ENCODE measurements at regions not wholly inside any gene's neighbourhood (a gene's known extent, or its start where the extent isn't known, plus 50 kb on each side); places are given as distances from the start of the nearest gene placed in this dataset.

DNA sequence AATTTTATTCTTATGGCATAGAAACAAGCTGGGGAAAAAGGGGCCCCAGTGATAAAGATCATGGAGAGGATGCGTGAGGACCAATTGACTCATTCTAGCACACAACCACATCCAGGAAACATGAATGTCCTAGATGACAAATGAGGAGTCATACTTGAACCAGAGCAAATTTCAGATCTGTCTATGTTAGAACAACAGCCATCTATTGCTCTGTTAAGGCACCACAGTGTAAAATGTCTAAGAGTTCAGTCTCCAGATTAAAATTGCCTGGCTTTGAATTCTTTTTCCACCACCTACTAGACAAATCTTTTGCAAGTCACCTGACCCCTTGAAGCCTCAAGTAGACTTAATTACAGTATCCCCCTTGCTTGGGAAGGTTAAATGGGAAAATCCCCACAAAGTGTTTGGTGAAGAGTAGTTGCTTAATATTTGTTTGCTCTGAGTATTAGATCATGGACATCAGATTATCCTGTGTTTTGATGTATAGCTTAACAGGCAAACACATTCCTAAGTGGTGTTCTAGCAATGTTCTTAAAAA is 258.7 kb upstream of the TGFBR2 start:
- TF ChIP-seq, protein P1, sequence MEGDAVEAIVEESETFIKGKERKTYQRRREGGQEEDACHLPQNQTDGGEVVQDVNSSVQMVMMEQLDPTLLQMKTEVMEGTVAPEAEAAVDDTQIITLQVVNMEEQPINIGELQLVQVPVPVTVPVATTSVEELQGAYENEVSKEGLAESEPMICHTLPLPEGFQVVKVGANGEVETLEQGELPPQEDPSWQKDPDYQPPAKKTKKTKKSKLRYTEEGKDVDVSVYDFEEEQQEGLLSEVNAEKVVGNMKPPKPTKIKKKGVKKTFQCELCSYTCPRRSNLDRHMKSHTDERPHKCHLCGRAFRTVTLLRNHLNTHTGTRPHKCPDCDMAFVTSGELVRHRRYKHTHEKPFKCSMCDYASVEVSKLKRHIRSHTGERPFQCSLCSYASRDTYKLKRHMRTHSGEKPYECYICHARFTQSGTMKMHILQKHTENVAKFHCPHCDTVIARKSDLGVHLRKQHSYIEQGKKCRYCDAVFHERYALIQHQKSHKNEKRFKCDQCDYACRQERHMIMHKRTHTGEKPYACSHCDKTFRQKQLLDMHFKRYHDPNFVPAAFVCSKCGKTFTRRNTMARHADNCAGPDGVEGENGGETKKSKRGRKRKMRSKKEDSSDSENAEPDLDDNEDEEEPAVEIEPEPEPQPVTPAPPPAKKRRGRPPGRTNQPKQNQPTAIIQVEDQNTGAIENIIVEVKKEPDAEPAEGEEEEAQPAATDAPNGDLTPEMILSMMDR (IDR thresholded peaks at IDR 0.05), result no peak
- TF ChIP-seq ZFX (IDR thresholded peaks at IDR 0.05; ENCODE audit: borderline replicate concordance), result no peak

Measured in 22Rv1 (cell line).